BJ (cell line): ENCODE measurements at regions not wholly inside any gene's neighbourhood (a gene's known extent, or its start where the extent isn't known, plus 50 kb on each side); places are given as distances from the start of the nearest gene placed in this dataset.

ENCODE experiments used
- CTCF ChIA-PET: fragments of 350-600 bp; formaldehyde crosslinking; extraction: SDS; loops from one replicate; lab custom pipeline; 2021; ENCODE audit warnings: antibody characterized with exemption, inconsistent platforms; lab: Yijun Ruan, JAX
- POLR2A ChIA-PET: fragments of 300-600 bp; sonication (Branson Sonifier 250); formaldehyde crosslinking; extraction: SDS; loops from one replicate; lab custom pipeline; 2021; ENCODE audit warnings: antibody characterized with exemption; lab: Charles Lee
- DNase-seq: peaks from one replicate; pipeline ENCODE4 v3.0.0-alpha.2; 2011; ENCODE audit warnings: low read depth
- H3K27me3 ChIP-seq: 2 replicates; pipeline ENCODE4 v1.6.0; 2011; ENCODE audit warnings: low read length; ENCODE audit not compliant: control insufficient read depth, insufficient read depth
- H3K36me3 ChIP-seq: 2 replicates; pipeline ENCODE4 v1.5.1; 2011; ENCODE audit warnings: low read length; ENCODE audit not compliant: control insufficient read depth, insufficient read depth
- H3K4me3 ChIP-seq: 2 replicates; pipeline ENCODE4 v1.5.1; 2011; ENCODE audit warnings: low read depth, mild to moderate bottlenecking, control low read depth, low read length
- CTCF ChIP-seq: IDR thresholded peaks from 2 replicates; pipeline ENCODE4 v1.5.1; 2011; ENCODE audit warnings: low read depth, mild to moderate bottlenecking, control low read depth, inconsistent platforms, low read length, moderate library complexity; ENCODE audit not compliant: insufficient read depth

GRCh38 chr11:115845872-115846271 is 341.7 kb upstream of the CADM1 start:
- ChIA-PET CTCF (no interaction called here), POLR2A (no interaction called here)
- no peak for TF ChIP-seq CTCF
- H3K27me3 ChIP-seq: no peaks in the 10 kb centered on the region
- no peak overlapping the region for H3K4me3 ChIP-seq
- no peaks in the 10 kb centered on the region for H3K36me3 ChIP-seq
- no peak for DNase-seq

- no peak for TF ChIP-seq CTCF
Observed at GRCh38 chr11:115843685-115844084, 339.5 kb upstream of the CADM1 start.

GRCh38 chr11:115843111-115843510 is 338.9 kb upstream of the CADM1 start:
- Histone ChIP-seq H3K27me3 (no peaks in the 10 kb centered on the region), H3K4me3 (no peak overlapping the region), H3K36me3 (no peaks in the 10 kb centered on the region)
- CTCF ChIA-PET: no interaction called here
- DNase-seq: no peak
- no peak for TF ChIP-seq CTCF
- POLR2A ChIA-PET: no interaction called here

More at GRCh38 chr11:115843685-115844084, 339.5 kb upstream of the CADM1 start:
- ChIA-PET POLR2A (no interaction called here), CTCF (interaction anchor here (0.9 kb wide), 1 partner anchor 11 kb away, joined by 4 read pairs; no protein-coding TSS in a partner anchor)
- Histone ChIP-seq H3K36me3 (no peaks in the 10 kb centered on the region), H3K4me3 (no peak overlapping the region), H3K27me3 (no peaks in the 10 kb centered on the region)
- no peak for DNase-seq

- no peak for DNase-seq
- CTCF ChIA-PET: no interaction called here
- no peak for TF ChIP-seq CTCF
- H3K27me3 ChIP-seq: no peaks in the 10 kb centered on the region
- no peak overlapping the region for H3K4me3 ChIP-seq
- H3K36me3 ChIP-seq: no peaks in the 10 kb centered on the region
- POLR2A ChIA-PET: no interaction called here
Observed at GRCh38 chr11:115820026-115820425, 315.8 kb upstream of the CADM1 start.

GRCh38 chr11:115819014-115819413 is 314.8 kb upstream of the CADM1 start:
- no peak for TF ChIP-seq CTCF

More at GRCh38 chr11:115819014-115819413, 314.8 kb upstream of the CADM1 start:
- H3K36me3 ChIP-seq: no peaks in the 10 kb centered on the region
- ChIA-PET POLR2A (no interaction called here), CTCF (no interaction called here)
- DNase-seq: no peak
- no peak overlapping the region for H3K4me3 ChIP-seq
- H3K27me3 ChIP-seq: no peaks in the 10 kb centered on the region
